ENCODE measurements at regions not wholly inside any gene's neighbourhood (a gene's known extent, or its start where the extent isn't known, plus 50 kb on each side); places are given as distances from the start of the nearest gene placed in this dataset.

GRCh38 chr20:4384961-4385360, 135.9 kb upstream of the ADRA1D start:
- intact Hi-C loops (cut with DNase I; ENCODE audit: low total_unique reads): no loop called here
- TF ChIP-seq POLR2A (IDR thresholded peaks at IDR 0.05) (no peak), CTCF (IDR thresholded peaks at IDR 0.05 in 8 of 11, conservative IDR thresholded peaks at IDR 0.05 in 3 of 11) (no peak), POLR2AphosphoS5 (IDR thresholded peaks at IDR 0.05) (no peak)
- no peaks in the 10 kb centered on the region for H3K4me1 ChIP-seq
- no peak overlapping the region for H3K4me3 ChIP-seq
- H3K36me3 ChIP-seq: no peaks in the 10 kb centered on the region
- DNase-seq: no peak
- H3K9me3 ChIP-seq: no peaks in the 10 kb centered on the region
- 84 to 96% (median 88%) methylated on average over 4 of the region's 4 CpGs for WGBS, 5 donors
- H3K27me3 ChIP-seq (replicated peaks in 1 of 7): peaks cover 0 to 7% (median 0%) of the 10 kb centered on the region in 7 donors
- no peak overlapping the region for H3K27ac ChIP-seq

GRCh38 chr20:4383961-4384360, 134.9 kb upstream of the ADRA1D start:
- H3K27ac ChIP-seq: no peak overlapping the region
- DNase-seq: no peak
- peaks cover 0 to 12% (median 0%) of the 10 kb centered on the region in 7 donors for H3K27me3 ChIP-seq (replicated peaks in 1 of 7)
- no peaks in the 10 kb centered on the region for H3K36me3 ChIP-seq
- H3K4me1 ChIP-seq: no peaks in the 10 kb centered on the region
- WGBS, 5 donors: 78 to 90% (median 81%) methylated on average over 5 of the region's 5 CpGs
- no peaks in the 10 kb centered on the region for H3K9me3 ChIP-seq
- TF ChIP-seq CTCF (IDR thresholded peaks at IDR 0.05 in 8 of 11, conservative IDR thresholded peaks at IDR 0.05 in 3 of 11): no peak
- TF ChIP-seq POLR2AphosphoS5 (IDR thresholded peaks at IDR 0.05): no peak
- no peak for TF ChIP-seq POLR2A (IDR thresholded peaks at IDR 0.05)
- intact Hi-C loops (cut with DNase I; ENCODE audit: low total_unique reads): no loop called here
- H3K4me3 ChIP-seq: no peak overlapping the region

GRCh38 chr20:4375881-4376280, 126.8 kb upstream of the ADRA1D start:
- H3K27me3 ChIP-seq (replicated peaks in 1 of 7): peaks cover 0 to 12% (median 0%) of the 10 kb centered on the region in 7 donors
- peaks cover 0 to 10% (median 3%) of the 10 kb centered on the region in 6 donors for H3K4me1 ChIP-seq
- no peaks in the 10 kb centered on the region for H3K36me3 ChIP-seq
- WGBS, 5 donors: 15 to 25% (median 20%) methylated on average over 4 of the region's 4 CpGs
- intact Hi-C loops (cut with DNase I; ENCODE audit: low total_unique reads): no loop called here
- TF ChIP-seq POLR2A (IDR thresholded peaks at IDR 0.05) (no peak), POLR2AphosphoS5 (IDR thresholded peaks at IDR 0.05) (no peak), CTCF (IDR thresholded peaks at IDR 0.05 in 8 of 11, conservative IDR thresholded peaks at IDR 0.05 in 3 of 11) (no peak)
- H3K9me3 ChIP-seq: no peaks in the 10 kb centered on the region
- no peak overlapping the region for H3K4me3 ChIP-seq
- DNase-seq: no peak
- no peak overlapping the region for H3K27ac ChIP-seq

GRCh38 chr20:4373454-4373853, 124.4 kb upstream of the ADRA1D start:
- Histone ChIP-seq H3K27me3 (replicated peaks in 1 of 7) (peaks cover 0 to 7% (median 0%) of the 10 kb centered on the region in 7 donors), H3K9me3 (no peaks in the 10 kb centered on the region), H3K4me1 (peaks cover 0 to 25% (median 12%) of the 10 kb centered on the region in 6 donors), H3K36me3 (no peaks in the 10 kb centered on the region), H3K4me3 (no peak overlapping the region), H3K27ac (no peak overlapping the region)
- intact Hi-C loops (cut with DNase I; ENCODE audit: low total_unique reads): no loop called here
- TF ChIP-seq POLR2A (IDR thresholded peaks at IDR 0.05) (no peak), POLR2AphosphoS5 (IDR thresholded peaks at IDR 0.05) (no peak), CTCF (IDR thresholded peaks at IDR 0.05 in 8 of 11, conservative IDR thresholded peaks at IDR 0.05 in 3 of 11) (no peak)
- DNase-seq: no peak
- 78 to 90% (median 86%) methylated on average over 1 of the region's 1 CpG for WGBS, 5 donors
